ENCODE measurements at regions not wholly inside any gene's neighbourhood (a gene's known extent, or its start where the extent isn't known, plus 50 kb on each side); places are given as distances from the start of the nearest gene placed in this dataset.

DNA sequence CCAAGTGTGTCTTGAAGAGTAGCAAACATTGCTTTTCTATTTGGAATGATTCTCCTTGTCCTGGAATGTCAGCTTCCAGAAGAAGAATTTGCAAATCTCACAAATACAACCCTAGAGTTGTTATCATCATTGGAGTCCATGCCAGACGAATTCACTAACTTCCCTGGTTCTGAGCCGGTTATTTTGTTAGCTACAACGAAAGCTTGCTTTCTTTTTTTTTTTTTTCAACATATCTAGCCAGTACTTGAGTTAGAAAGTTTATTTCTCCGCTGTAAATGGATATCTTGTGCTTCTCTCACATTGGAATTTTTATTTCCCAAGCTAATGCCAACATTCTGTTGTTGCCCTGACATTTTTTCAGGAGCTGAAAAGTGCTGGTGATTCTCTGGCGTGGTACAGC lies 138.1 kb upstream of the POM121L12 start:
- Histone ChIP-seq H3K36me3 (ENCODE audit: low read depth) (no peaks in the 10 kb centered on the region), H3K9me3 (no peaks in the 10 kb centered on the region), H3K4me1 (ENCODE audit: low read depth) (no peaks in the 10 kb centered on the region), H3K4me3 (no peak overlapping the region)
- DNase-seq: no peak
- TF ChIP-seq, protein P1, sequence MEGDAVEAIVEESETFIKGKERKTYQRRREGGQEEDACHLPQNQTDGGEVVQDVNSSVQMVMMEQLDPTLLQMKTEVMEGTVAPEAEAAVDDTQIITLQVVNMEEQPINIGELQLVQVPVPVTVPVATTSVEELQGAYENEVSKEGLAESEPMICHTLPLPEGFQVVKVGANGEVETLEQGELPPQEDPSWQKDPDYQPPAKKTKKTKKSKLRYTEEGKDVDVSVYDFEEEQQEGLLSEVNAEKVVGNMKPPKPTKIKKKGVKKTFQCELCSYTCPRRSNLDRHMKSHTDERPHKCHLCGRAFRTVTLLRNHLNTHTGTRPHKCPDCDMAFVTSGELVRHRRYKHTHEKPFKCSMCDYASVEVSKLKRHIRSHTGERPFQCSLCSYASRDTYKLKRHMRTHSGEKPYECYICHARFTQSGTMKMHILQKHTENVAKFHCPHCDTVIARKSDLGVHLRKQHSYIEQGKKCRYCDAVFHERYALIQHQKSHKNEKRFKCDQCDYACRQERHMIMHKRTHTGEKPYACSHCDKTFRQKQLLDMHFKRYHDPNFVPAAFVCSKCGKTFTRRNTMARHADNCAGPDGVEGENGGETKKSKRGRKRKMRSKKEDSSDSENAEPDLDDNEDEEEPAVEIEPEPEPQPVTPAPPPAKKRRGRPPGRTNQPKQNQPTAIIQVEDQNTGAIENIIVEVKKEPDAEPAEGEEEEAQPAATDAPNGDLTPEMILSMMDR (IDR thresholded peaks at IDR 0.05): no peak
- intact Hi-C loops (cut with DNase I, micrococcal nuclease): no loop called here
- no peak for ATAC-seq

DNA sequence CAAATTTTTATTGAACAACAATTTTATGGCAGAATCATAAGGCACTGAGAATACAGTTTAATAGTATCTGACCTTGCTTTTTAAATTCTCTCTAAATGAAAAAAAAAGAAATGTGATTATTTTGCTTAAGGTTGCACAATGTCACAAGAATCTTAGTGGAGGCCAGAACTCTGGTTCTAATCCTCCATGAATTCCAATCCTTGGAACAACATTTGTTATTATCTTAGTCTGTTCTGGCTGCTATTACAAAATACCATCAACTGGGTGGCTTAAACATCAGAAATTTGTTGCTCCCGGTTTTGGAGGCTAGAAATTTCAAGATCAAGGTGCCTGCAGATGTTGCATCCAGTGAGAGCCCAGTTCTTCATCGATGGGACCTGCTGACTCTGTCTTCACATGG lies 158.2 kb upstream of the POM121L12 start:
- Histone ChIP-seq H3K4me1 (ENCODE audit: low read depth) (no peaks in the 10 kb centered on the region), H3K4me3 (no peak overlapping the region), H3K9me3 (no peaks in the 10 kb centered on the region), H3K36me3 (ENCODE audit: low read depth) (no peaks in the 10 kb centered on the region)
- intact Hi-C loops (cut with DNase I, micrococcal nuclease): no loop called here
- TF ChIP-seq, protein P1 (IDR thresholded peaks at IDR 0.05): no peak
- no peak for DNase-seq
- ATAC-seq: no peak

DNA sequence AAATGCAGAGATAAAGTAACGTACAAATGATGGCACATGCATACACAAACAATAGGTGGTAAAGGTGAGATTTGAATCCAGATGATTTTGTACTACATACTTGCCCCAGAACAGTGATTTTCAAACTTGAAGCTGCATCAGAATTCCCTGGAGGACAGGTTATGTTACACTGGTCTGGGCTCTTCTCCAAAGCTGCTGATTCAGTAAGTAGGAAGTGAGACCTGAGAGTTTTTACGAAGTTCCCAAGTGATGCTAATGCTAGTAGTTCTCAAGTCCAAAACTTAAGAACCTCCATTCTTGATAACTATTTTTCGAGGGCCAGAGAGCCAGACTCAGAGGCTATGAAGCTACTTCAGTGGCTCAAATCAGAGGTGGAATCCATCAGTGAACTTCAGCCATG lies 159.0 kb upstream of the POM121L12 start:
- TF ChIP-seq, protein P1 (IDR thresholded peaks at IDR 0.05): no peak
- Histone ChIP-seq H3K9me3 (no peaks in the 10 kb centered on the region), H3K36me3 (ENCODE audit: low read depth) (no peaks in the 10 kb centered on the region), H3K4me3 (no peak overlapping the region), H3K4me1 (ENCODE audit: low read depth) (no peaks in the 10 kb centered on the region)
- no peak for ATAC-seq
- intact Hi-C loops (cut with DNase I, micrococcal nuclease): no loop called here
- DNase-seq: no peak

DNA sequence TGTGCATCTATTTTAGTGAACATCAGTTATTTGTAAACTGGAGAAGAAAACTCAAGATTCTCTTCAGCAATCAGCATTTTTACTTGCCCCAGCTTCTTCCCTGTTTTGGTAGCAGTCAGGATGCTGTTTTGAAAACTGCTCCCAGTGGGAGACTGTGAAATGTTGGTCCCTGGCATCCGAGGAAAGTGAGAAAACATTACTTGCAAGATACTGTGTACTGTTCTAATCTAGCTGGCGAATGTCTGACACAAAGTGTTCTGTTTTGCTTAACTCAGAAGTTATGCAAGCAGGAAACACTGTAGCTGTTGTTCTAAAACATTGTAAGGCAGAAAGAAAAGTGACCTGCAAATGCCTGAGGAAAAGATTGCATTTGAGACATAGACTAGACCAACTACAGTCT lies 171.8 kb upstream of the POM121L12 start:
- Histone ChIP-seq H3K4me3 (no peak overlapping the region), H3K9me3 (peaks cover 12% of the 10 kb centered on the region), H3K4me1 (ENCODE audit: low read depth) (no peaks in the 10 kb centered on the region), H3K36me3 (ENCODE audit: low read depth) (no peaks in the 10 kb centered on the region)
- no peak for DNase-seq
- TF ChIP-seq, protein P1 (IDR thresholded peaks at IDR 0.05): no peak
- intact Hi-C loops (cut with DNase I, micrococcal nuclease): no loop called here
- no peak for ATAC-seq

DNA sequence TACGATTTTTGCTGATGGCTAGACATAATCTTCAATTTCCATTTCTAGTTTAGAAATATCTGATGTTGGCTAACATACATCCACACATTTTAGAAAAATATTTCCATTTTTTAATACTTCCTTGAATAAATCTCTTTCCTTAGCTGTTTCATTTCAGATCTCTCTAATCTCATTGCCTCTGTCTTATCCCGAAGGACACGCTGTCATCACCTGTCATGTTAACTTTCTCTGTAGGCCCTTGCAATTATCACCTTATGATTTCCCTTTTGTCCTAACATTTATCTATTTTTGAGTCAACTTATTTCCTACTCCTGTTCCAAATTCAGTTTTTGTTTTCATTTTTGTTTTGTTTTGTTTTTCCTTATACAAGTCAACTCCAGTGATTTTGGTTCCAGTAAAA lies 173.1 kb upstream of the POM121L12 start:
- intact Hi-C loops (cut with DNase I, micrococcal nuclease): no loop called here
- no peaks in the 10 kb centered on the region for H3K4me1 ChIP-seq (ENCODE audit: low read depth)
- DNase-seq: no peak
- H3K9me3 ChIP-seq: peaks cover 12% of the 10 kb centered on the region
- ATAC-seq: no peak
- no peak overlapping the region for H3K4me3 ChIP-seq
- H3K36me3 ChIP-seq (ENCODE audit: low read depth): no peaks in the 10 kb centered on the region
- TF ChIP-seq, protein P1 (IDR thresholded peaks at IDR 0.05): no peak

DNA sequence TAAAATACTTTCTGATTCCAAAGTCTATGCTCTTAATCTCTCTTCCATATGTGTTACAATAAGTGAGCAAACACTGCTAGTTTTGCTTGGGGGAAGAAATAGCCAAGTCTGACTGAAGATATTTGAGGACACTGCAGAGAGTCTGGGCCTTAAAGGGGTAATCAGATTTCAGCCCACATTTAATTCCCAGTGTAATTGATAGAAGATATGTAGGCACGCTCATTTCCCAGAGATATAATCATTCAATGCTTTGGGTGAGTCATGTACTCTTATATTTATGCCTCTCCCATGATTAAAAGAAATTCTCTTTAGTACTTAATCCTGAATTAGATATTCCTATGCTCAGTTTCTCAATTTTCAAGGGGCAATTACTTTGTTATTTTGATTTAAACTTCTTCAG lies 178.1 kb upstream of the POM121L12 start:
- H3K36me3 ChIP-seq (ENCODE audit: low read depth): no peaks in the 10 kb centered on the region
- no peaks in the 10 kb centered on the region for H3K4me1 ChIP-seq (ENCODE audit: low read depth)
- DNase-seq: no peak
- ATAC-seq: no peak
- no peak overlapping the region for H3K4me3 ChIP-seq
- TF ChIP-seq, protein P1 (IDR thresholded peaks at IDR 0.05): no peak
- intact Hi-C loops (cut with DNase I, micrococcal nuclease): no loop called here
- no peaks in the 10 kb centered on the region for H3K9me3 ChIP-seq
